ENCODE measurements at regions not wholly inside any gene's neighbourhood (a gene's known extent, or its start where the extent isn't known, plus 50 kb on each side); places are given as distances from the start of the nearest gene placed in this dataset.
A peak's percentile ranks its signal among the peaks of the same experiment; 100 is the strongest.
"Not testable (repeated sequence)": the region's sequence is repeated elsewhere in the genome, so short reads cannot be mapped to it uniquely, and the experiment has no call there.

- no peak overlapping the region for H3K27ac ChIP-seq
- no peaks in the 10 kb centered on the region for H3K9me3 ChIP-seq (ENCODE audit: low read depth)
- no peaks in the 10 kb centered on the region for H3K36me3 ChIP-seq
- peaks cover 6% of the 10 kb centered on the region for H3K4me1 ChIP-seq (ENCODE audit: low read depth)
- no peaks in the 10 kb centered on the region for H3K27me3 ChIP-seq
- no peak for DNase-seq (ENCODE audit: low read depth in 1 of 2, low spot score in 1 of 2)
- no peak overlapping the region for H3K4me3 ChIP-seq
- no peak for TF ChIP-seq CTCF (IDR thresholded peaks at IDR 0.05; ENCODE audit: low read depth, low read length)
Measured at GRCh38 chr5:56294354-56294753, 61.2 kb upstream of the ANKRD55 start.

GRCh38 chr5:56292874-56293273, 59.7 kb upstream of the ANKRD55 start:
- not testable (repeated sequence) for H3K27ac ChIP-seq; H3K4me3 ChIP-seq; H3K9me3 ChIP-seq (ENCODE audit: low read depth); H3K36me3 ChIP-seq; H3K27me3 ChIP-seq; DNase-seq (ENCODE audit: low read depth in 1 of 2, low spot score in 1 of 2)
- peaks cover 15% of the 10 kb centered on the region for H3K4me1 ChIP-seq (ENCODE audit: low read depth)

- TF ChIP-seq CTCF (IDR thresholded peaks at IDR 0.05; ENCODE audit: low read depth, low read length) = no peak
- DNase-seq (ENCODE audit: low read depth in 1 of 2, low spot score in 1 of 2) = peak in 1 of 2 donors; percentile 37
- H3K9me3 ChIP-seq (ENCODE audit: low read depth) = no peaks in the 10 kb centered on the region
- no peak overlapping the region for H3K27ac ChIP-seq
- peaks cover 15% of the 10 kb centered on the region for H3K4me1 ChIP-seq (ENCODE audit: low read depth)
- H3K4me3 ChIP-seq = no peak overlapping the region
- H3K27me3 ChIP-seq = no peaks in the 10 kb centered on the region
- no peaks in the 10 kb centered on the region for H3K36me3 ChIP-seq
Measured at GRCh38 chr5:56291661-56292374, 58.7 kb upstream of the ANKRD55 start.

- no peak for DNase-seq (ENCODE audit: low read depth in 1 of 2, low spot score in 1 of 2)
- no peaks in the 10 kb centered on the region for H3K9me3 ChIP-seq (ENCODE audit: low read depth)
- no peaks in the 10 kb centered on the region for H3K36me3 ChIP-seq
- H3K4me1 ChIP-seq (ENCODE audit: low read depth) = peaks cover 15% of the 10 kb centered on the region
- H3K27me3 ChIP-seq = no peaks in the 10 kb centered on the region
- TF ChIP-seq CTCF (IDR thresholded peaks at IDR 0.05; ENCODE audit: low read depth, low read length) = no peak
- H3K4me3 ChIP-seq = no peak overlapping the region
- no peak overlapping the region for H3K27ac ChIP-seq
Measured at GRCh38 chr5:56291079-56291643, 58.0 kb upstream of the ANKRD55 start.

- no peak overlapping the region for H3K27ac ChIP-seq
- no peak for TF ChIP-seq CTCF (IDR thresholded peaks at IDR 0.05; ENCODE audit: low read depth, low read length)
- no peaks in the 10 kb centered on the region for H3K9me3 ChIP-seq (ENCODE audit: low read depth)
- no peaks in the 10 kb centered on the region for H3K36me3 ChIP-seq
- H3K4me1 ChIP-seq (ENCODE audit: low read depth) = peaks cover 15% of the 10 kb centered on the region
- H3K4me3 ChIP-seq = no peak overlapping the region
- H3K27me3 ChIP-seq = no peaks in the 10 kb centered on the region
- no peak for DNase-seq (ENCODE audit: low read depth in 1 of 2, low spot score in 1 of 2)
Measured at GRCh38 chr5:56290378-56291078, 57.4 kb upstream of the ANKRD55 start.

GRCh38 chr5:56289602-56289987, 56.5 kb upstream of the ANKRD55 start:
- DNase-seq (ENCODE audit: low read depth in 1 of 2, low spot score in 1 of 2) = peak in 1 of 2 donors; percentile 9
- TF ChIP-seq CTCF (IDR thresholded peaks at IDR 0.05; ENCODE audit: low read depth, low read length) = no peak
- peaks cover 15% of the 10 kb centered on the region for H3K4me1 ChIP-seq (ENCODE audit: low read depth)

More at GRCh38 chr5:56289602-56289987, 56.5 kb upstream of the ANKRD55 start:
- Histone ChIP-seq H3K36me3 (no peaks in the 10 kb centered on the region), H3K4me3 (no peak overlapping the region), H3K27ac (no peak overlapping the region), H3K9me3 (ENCODE audit: low read depth) (no peaks in the 10 kb centered on the region), H3K27me3 (no peaks in the 10 kb centered on the region)
